Mesothelial cell of epicardium (in vitro differentiated cells): ENCODE measurements at regions not wholly inside any gene's neighbourhood (a gene's known extent, or its start where the extent isn't known, plus 50 kb on each side); places are given as distances from the start of the nearest gene placed in this dataset.

Experiments
- DNase-seq, 2 experiments: peaks; one replicate each; pipeline ENCODE4 v3.0.0; 2021; ENCODE audit warnings: low spot score in 2 of 2; ENCODE audit not compliant: unreplicated experiment in 2 of 2
- H3K27ac Mint-ChIP-seq: 2 replicates; pipeline ENCODE4 v1.8.0; 2021; ENCODE audit warnings: mixed read lengths
- H3K27me3 Mint-ChIP-seq: 2 replicates; pipeline ENCODE4 v1.8.0; 2021; ENCODE audit warnings: low read depth, mixed read lengths
- H3K36me3 Mint-ChIP-seq: 2 replicates; pipeline ENCODE4 v1.8.0; 2021; ENCODE audit warnings: mixed read lengths
- H3K4me1 Mint-ChIP-seq: 2 replicates; pipeline ENCODE4 v1.8.0; 2021; ENCODE audit warnings: mixed read lengths
- H3K4me3 Mint-ChIP-seq: 2 replicates; pipeline ENCODE4 v1.8.0; 2021; ENCODE audit warnings: mild to moderate bottlenecking, moderate library complexity, mixed read lengths
- H3K9me3 Mint-ChIP-seq: 2 replicates; pipeline ENCODE4 v1.8.0; 2021; ENCODE audit warnings: mixed read lengths
- TF ChIP-seq, protein P1 (sequence below): fragments of 200-600 bp; sonication (generic); IDR thresholded peaks from one replicate; pipeline ENCODE4 v1.5.0; 2021; ENCODE audit warnings: antibody characterized with exemption; ENCODE audit not compliant: unreplicated experiment

DNA sequence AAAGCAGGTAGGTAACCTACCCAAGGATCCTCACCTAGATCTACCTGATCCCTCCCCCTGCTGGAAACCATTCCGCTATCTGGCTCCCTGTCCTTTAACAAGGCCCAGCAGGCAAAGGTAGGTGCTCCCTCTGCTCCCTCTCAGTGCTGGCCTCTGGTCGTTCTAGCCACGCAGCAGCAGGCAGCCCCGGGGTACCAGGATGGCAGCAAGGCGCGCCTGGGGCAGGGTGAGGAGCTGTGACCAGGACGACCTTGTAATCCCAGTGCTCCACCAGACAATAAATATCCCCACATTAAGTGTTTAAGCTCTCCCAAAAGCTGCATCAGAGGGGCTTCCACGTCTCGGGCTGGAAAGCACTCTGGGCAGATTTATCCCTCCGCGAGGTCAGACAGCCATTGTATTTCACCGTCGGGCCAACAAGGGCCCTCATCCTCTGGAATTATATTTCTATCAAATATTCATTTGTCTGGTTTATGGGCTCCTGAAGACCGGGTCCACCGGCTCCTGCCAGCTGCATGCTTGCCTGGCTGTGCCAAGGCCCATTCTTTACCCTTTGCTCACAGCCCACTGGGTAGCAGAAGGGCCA lies 81.3 kb downstream of the CHST1 start:
- no peaks in the 10 kb centered on the region for H3K4me1 Mint-ChIP-seq
- no peaks in the 10 kb centered on the region for H3K9me3 Mint-ChIP-seq
- H3K27ac Mint-ChIP-seq, result no peak overlapping the region
- TF ChIP-seq, protein P1, sequence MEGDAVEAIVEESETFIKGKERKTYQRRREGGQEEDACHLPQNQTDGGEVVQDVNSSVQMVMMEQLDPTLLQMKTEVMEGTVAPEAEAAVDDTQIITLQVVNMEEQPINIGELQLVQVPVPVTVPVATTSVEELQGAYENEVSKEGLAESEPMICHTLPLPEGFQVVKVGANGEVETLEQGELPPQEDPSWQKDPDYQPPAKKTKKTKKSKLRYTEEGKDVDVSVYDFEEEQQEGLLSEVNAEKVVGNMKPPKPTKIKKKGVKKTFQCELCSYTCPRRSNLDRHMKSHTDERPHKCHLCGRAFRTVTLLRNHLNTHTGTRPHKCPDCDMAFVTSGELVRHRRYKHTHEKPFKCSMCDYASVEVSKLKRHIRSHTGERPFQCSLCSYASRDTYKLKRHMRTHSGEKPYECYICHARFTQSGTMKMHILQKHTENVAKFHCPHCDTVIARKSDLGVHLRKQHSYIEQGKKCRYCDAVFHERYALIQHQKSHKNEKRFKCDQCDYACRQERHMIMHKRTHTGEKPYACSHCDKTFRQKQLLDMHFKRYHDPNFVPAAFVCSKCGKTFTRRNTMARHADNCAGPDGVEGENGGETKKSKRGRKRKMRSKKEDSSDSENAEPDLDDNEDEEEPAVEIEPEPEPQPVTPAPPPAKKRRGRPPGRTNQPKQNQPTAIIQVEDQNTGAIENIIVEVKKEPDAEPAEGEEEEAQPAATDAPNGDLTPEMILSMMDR, result no peak
- no peaks in the 10 kb centered on the region for H3K36me3 Mint-ChIP-seq
- H3K4me3 Mint-ChIP-seq, result no peak overlapping the region
- peaks cover 69% of the 10 kb centered on the region for H3K27me3 Mint-ChIP-seq
- DNase-seq, result no peak

DNA sequence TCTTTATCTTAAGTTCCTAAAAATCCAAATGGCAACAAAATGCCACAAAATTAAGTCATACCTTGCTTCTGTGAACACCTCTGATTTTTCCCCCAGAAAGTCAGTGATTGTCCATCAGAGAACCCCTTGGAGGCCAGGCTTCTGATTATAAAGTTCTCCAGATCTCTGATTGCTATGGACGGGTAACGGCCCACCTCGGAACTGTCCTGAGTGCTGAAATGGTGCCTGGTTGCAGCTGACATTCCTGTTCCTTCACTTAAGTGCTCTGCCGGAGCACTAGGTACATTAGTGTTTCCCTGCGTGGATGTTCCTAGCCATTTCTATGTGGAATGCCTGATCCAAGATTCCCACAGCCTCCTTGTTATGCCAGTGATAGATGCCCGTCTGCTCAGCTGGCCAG lies 85.0 kb downstream of the CHST1 start:
- no peak overlapping the region for H3K27ac Mint-ChIP-seq
- H3K36me3 Mint-ChIP-seq, result no peaks in the 10 kb centered on the region

DNA sequence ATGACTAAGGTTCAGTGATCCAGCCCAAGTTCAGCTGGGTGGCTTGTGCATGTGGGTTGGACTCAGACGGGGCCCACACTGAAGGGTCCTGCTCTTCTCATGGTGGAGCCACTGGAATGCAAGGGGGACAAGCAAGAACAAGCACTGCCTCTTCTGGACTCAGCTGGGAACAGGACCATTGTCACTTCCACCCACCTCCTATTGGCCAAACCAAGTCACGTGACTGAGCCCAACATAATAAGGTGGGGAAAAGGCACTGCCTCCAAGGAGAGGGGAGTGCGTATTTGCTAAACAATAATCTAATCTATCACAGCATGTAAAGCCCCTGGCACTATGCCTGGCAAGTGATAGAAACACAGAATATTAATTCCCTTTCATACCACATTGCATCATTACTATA lies 87.1 kb downstream of the CHST1 start:
- H3K4me3 Mint-ChIP-seq, result no peak overlapping the region
- no peak for DNase-seq
- TF ChIP-seq, protein P1, result no peak
- H3K4me1 Mint-ChIP-seq, result no peaks in the 10 kb centered on the region
- peaks cover 73% of the 10 kb centered on the region for H3K27me3 Mint-ChIP-seq
- H3K36me3 Mint-ChIP-seq, result no peaks in the 10 kb centered on the region
- H3K9me3 Mint-ChIP-seq, result no peaks in the 10 kb centered on the region
- no peak overlapping the region for H3K27ac Mint-ChIP-seq

More for the DNA sequence above, 85.0 kb downstream of the CHST1 start:
- Mint-ChIP-seq H3K9me3 (no peaks in the 10 kb centered on the region), H3K4me1 (no peaks in the 10 kb centered on the region), H3K27me3 (peaks cover 69% of the 10 kb centered on the region), H3K4me3 (no peak overlapping the region)
- TF ChIP-seq, protein P1, result no peak
- DNase-seq, result peak; percentile 38 to 62

DNA sequence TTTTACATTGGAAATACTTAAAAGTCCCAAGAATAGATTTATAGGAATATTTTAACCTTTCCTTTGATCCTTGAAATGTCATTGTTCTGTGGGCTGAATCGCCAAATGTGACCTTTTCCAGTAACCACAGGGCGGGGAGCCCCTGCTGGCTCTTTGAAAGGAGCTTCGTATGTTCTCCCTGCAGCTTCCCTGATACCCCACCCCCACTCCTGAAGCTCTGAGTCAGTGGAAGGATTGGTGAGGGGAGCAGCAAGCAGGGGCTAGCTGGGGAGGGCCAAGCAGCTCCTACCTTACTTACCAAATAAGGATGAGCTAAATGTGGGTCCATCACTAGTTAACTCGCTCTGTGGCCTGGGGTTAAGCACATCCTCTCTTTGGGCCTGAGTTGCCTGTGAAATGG lies 87.7 kb downstream of the CHST1 start:
- H3K36me3 Mint-ChIP-seq, result no peaks in the 10 kb centered on the region
- H3K27me3 Mint-ChIP-seq, result peaks cover 72% of the 10 kb centered on the region
- DNase-seq, result no peak
- no peaks in the 10 kb centered on the region for H3K4me1 Mint-ChIP-seq
- no peak overlapping the region for H3K4me3 Mint-ChIP-seq
- H3K27ac Mint-ChIP-seq, result no peak overlapping the region
- TF ChIP-seq, protein P1, result no peak
- no peaks in the 10 kb centered on the region for H3K9me3 Mint-ChIP-seq

DNA sequence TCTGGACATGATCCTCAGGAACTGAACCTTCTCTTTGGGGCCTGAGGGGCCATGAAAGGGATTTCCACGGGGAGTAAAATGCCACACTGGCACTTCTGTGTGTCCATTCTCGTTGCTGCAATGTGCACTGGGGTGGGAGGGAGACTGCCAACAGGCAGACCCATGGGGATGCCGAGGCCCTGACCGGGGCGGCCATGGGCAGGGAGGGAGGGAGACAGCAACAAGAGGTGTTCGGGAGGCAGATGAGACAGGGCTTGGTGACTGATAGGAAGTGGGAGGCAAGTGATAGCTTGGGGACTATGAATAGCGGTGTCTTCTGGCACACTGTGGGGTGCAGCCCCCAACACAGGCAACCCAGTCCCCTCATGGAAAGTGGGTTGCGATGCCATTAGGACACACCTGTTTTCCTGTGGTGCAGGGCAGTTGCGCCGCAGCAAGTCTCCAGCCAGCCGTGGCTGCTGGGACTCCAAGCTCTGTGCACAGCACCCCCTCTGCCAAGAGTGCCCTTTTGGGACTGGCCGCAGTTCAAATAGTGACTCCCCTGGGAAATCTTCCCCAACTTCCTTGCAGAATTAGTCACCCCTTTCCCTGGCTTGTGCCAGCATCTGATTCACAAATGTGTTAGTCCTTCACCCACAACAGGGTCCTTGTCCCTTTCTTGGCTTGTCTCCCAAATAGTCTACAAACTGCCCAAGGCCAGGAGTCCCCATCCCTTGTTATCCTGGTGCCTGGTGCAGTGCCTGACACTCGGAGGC lies 88.8 kb downstream of the CHST1 start:
- no peak for DNase-seq
- H3K4me3 Mint-ChIP-seq, result no peak overlapping the region
- no peaks in the 10 kb centered on the region for H3K36me3 Mint-ChIP-seq
- no peak overlapping the region for H3K27ac Mint-ChIP-seq
- TF ChIP-seq, protein P1, result no peak
- no peaks in the 10 kb centered on the region for H3K4me1 Mint-ChIP-seq
- peaks cover 72% of the 10 kb centered on the region for H3K27me3 Mint-ChIP-seq
- no peaks in the 10 kb centered on the region for H3K9me3 Mint-ChIP-seq
